ENCODE measurements at regions not wholly inside any gene's neighbourhood (a gene's known extent, or its start where the extent isn't known, plus 50 kb on each side); places are given as distances from the start of the nearest gene placed in this dataset.

DNA sequence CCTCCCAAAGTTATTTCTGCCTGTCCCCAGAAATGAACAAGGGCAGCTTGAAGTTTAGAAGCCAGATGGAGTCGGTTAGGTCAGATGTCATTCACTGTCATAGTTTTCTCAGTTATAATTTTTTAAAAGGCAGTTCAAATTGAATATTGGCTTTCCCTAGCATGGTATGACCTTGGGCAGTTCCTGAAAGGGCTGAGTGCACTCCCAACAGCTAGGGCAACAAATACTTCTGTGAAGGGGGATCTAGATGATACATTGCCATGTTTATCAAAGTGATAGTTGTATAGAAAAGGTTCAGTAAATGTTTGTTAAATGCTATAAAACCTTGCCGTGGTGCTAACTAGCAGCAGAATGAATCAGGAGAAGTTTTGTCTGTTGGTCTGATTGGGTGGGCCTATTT, 938.1 kb upstream of the GRIA3 start:
- H3K27ac Mint-ChIP-seq (ENCODE audit: low read depth, unreplicated experiment) = no peak overlapping the region
- ChIA-PET CTCF (no interaction called here), POLR2A (interaction anchor here (1.0 kb wide), 1 partner anchor 29 kb away, joined by 3 read pairs; no protein-coding TSS in a partner anchor)
- H3K4me1 Mint-ChIP-seq (ENCODE audit: insufficient read depth, unreplicated experiment) = no peaks in the 10 kb centered on the region
- no peak overlapping the region for H3K4me3 Mint-ChIP-seq (ENCODE audit: unreplicated experiment)
- no peaks in the 10 kb centered on the region for H3K27me3 Mint-ChIP-seq (ENCODE audit: insufficient read depth, unreplicated experiment)
- no peaks in the 10 kb centered on the region for H3K36me3 Mint-ChIP-seq (ENCODE audit: insufficient read depth, unreplicated experiment)
- intact Hi-C loops (cut with micrococcal nuclease) = no loop called here
- DNase-seq (ENCODE audit: unreplicated experiment) = no peak
- no TSS peak for BruUV-seq (replicated peaks)
- TF ChIP-seq, protein P1, sequence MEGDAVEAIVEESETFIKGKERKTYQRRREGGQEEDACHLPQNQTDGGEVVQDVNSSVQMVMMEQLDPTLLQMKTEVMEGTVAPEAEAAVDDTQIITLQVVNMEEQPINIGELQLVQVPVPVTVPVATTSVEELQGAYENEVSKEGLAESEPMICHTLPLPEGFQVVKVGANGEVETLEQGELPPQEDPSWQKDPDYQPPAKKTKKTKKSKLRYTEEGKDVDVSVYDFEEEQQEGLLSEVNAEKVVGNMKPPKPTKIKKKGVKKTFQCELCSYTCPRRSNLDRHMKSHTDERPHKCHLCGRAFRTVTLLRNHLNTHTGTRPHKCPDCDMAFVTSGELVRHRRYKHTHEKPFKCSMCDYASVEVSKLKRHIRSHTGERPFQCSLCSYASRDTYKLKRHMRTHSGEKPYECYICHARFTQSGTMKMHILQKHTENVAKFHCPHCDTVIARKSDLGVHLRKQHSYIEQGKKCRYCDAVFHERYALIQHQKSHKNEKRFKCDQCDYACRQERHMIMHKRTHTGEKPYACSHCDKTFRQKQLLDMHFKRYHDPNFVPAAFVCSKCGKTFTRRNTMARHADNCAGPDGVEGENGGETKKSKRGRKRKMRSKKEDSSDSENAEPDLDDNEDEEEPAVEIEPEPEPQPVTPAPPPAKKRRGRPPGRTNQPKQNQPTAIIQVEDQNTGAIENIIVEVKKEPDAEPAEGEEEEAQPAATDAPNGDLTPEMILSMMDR (IDR thresholded peaks at IDR 0.05; ENCODE audit: unreplicated experiment) = no peak
- H3K9me3 Mint-ChIP-seq (ENCODE audit: unreplicated experiment) = no peaks in the 10 kb centered on the region

DNA sequence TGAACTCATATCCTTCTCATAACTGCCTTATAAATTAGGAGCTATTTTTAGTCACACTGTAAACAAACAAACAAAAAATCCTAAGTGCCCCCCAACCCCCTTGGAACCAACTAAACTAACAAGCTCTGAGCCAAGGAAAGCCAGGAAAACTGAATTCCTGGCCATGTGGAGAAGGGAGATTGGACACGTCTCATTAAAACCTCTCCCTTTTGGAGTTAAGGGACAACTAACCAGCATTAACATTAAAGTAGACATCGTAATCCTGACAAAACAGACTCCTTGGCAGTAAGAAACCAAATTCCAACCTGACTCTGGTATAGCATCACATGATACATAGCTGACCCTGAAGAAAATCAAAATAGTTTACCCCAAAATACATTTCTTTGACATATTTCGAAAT, 937.1 kb upstream of the GRIA3 start:
- H3K27me3 Mint-ChIP-seq (ENCODE audit: insufficient read depth, unreplicated experiment) = no peaks in the 10 kb centered on the region
- no peaks in the 10 kb centered on the region for H3K9me3 Mint-ChIP-seq (ENCODE audit: unreplicated experiment)
- BruUV-seq (replicated peaks) = no TSS peak
- ChIA-PET CTCF (no interaction called here), POLR2A (interaction anchor here (1.0 kb wide), 1 partner anchor 30 kb away, joined by 3 read pairs; no protein-coding TSS in a partner anchor)
- DNase-seq (ENCODE audit: unreplicated experiment) = no peak
- H3K27ac Mint-ChIP-seq (ENCODE audit: low read depth, unreplicated experiment) = no peak overlapping the region
- TF ChIP-seq, protein P1 (IDR thresholded peaks at IDR 0.05; ENCODE audit: unreplicated experiment) = no peak
- no peaks in the 10 kb centered on the region for H3K36me3 Mint-ChIP-seq (ENCODE audit: insufficient read depth, unreplicated experiment)
- intact Hi-C loops (cut with micrococcal nuclease) = no loop called here
- H3K4me3 Mint-ChIP-seq (ENCODE audit: unreplicated experiment) = no peak overlapping the region
- H3K4me1 Mint-ChIP-seq (ENCODE audit: insufficient read depth, unreplicated experiment) = no peaks in the 10 kb centered on the region

DNA sequence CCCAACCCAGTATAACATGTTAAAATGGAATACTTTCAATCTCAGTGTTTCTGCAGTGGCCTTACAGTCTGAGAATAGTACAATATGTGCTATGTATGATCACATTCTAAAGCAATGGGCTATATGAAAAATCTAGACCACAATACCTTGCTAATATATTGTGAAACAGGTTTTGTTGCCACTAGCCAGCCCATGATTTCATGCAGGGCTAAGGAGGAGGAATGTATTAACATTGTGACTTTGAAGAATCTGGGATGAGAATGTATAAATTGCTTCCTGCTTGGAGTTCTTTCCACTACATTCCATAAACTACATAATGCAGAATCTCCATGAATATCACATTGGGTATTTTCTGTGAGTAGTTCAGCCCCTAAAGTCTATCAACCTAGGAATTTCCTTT, 935.4 kb upstream of the GRIA3 start:
- no TSS peak for BruUV-seq (replicated peaks)
- no peak overlapping the region for H3K4me3 Mint-ChIP-seq (ENCODE audit: unreplicated experiment)
- ChIA-PET POLR2A (no interaction called here), CTCF (no interaction called here)
- TF ChIP-seq, protein P1 (IDR thresholded peaks at IDR 0.05; ENCODE audit: unreplicated experiment) = no peak
- no peak for DNase-seq (ENCODE audit: unreplicated experiment)
- no peak overlapping the region for H3K27ac Mint-ChIP-seq (ENCODE audit: low read depth, unreplicated experiment)
- no peaks in the 10 kb centered on the region for H3K27me3 Mint-ChIP-seq (ENCODE audit: insufficient read depth, unreplicated experiment)
- no peaks in the 10 kb centered on the region for H3K4me1 Mint-ChIP-seq (ENCODE audit: insufficient read depth, unreplicated experiment)
- intact Hi-C loops (cut with micrococcal nuclease) = no loop called here
- H3K36me3 Mint-ChIP-seq (ENCODE audit: insufficient read depth, unreplicated experiment) = no peaks in the 10 kb centered on the region
- no peaks in the 10 kb centered on the region for H3K9me3 Mint-ChIP-seq (ENCODE audit: unreplicated experiment)

DNA sequence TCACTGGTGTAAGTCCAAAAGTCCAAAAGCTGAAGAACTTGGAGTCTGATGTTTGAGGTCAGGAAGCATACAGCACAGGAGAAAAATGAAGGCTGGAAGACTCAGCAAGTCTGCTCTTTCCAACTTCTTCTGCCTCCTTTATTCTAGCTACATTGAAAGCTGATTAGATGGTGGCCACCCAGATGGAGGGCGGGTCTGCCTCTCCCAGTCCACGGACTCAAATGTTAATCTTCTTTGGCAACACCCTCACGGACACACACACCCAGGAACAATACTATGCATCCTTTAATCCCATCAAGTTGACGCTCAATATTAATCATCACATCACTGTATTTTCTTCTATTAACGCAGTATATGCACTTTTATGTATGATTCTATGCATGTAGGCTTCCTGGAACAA, 931.6 kb upstream of the GRIA3 start:
- no peaks in the 10 kb centered on the region for H3K27me3 Mint-ChIP-seq (ENCODE audit: insufficient read depth, unreplicated experiment)
- H3K27ac Mint-ChIP-seq (ENCODE audit: low read depth, unreplicated experiment) = no peak overlapping the region
- TF ChIP-seq, protein P1 (IDR thresholded peaks at IDR 0.05; ENCODE audit: unreplicated experiment) = no peak
- POLR2A ChIA-PET = no interaction called here
- no peak overlapping the region for H3K4me3 Mint-ChIP-seq (ENCODE audit: unreplicated experiment)
- BruUV-seq (replicated peaks) = no TSS peak
- no peaks in the 10 kb centered on the region for H3K36me3 Mint-ChIP-seq (ENCODE audit: insufficient read depth, unreplicated experiment)
- no peaks in the 10 kb centered on the region for H3K9me3 Mint-ChIP-seq (ENCODE audit: unreplicated experiment)
- CTCF ChIA-PET = interaction anchor here (0.6 kb wide), 1 partner anchor 258 kb away, joined by 3 read pairs; no protein-coding TSS in a partner anchor
- H3K4me1 Mint-ChIP-seq (ENCODE audit: insufficient read depth, unreplicated experiment) = no peaks in the 10 kb centered on the region
- DNase-seq (ENCODE audit: unreplicated experiment) = no peak
- intact Hi-C loops (cut with micrococcal nuclease) = no loop called here
